Right lobe of liver (tissue), 4 donors: ENCODE measurements at regions not wholly inside any gene's neighbourhood (a gene's known extent, or its start where the extent isn't known, plus 50 kb on each side); places are given as distances from the start of the nearest gene placed in this dataset.

Experiments used
- POLR2A ChIP-seq: fragments of 450-650 bp; IDR thresholded peaks from one replicate; pipeline ENCODE4 v1.6.1; 2017; ENCODE audit warnings: antibody characterized with exemption, mild to moderate bottlenecking
- TF ChIP-seq, protein P1 (sequence below), 4 donors: fragments of 200-600 bp in 3 of 4; fragments of 450-650 bp in 1 of 4; IDR thresholded peaks; one replicate each; pipeline versions ENCODE4 v1.5.1 to v1.8.0; 2016 to 2022; ENCODE audit warnings: antibody characterized with exemption in 4 of 4, mild to moderate bottlenecking in 2 of 4
- donor health status: DM: no; HTN: no; CAD: no.
- donor health status: DM: no; HTN: no; CAD: no.
- donor health status: DM: no; HTN: yes; CAD: no.

DNA sequence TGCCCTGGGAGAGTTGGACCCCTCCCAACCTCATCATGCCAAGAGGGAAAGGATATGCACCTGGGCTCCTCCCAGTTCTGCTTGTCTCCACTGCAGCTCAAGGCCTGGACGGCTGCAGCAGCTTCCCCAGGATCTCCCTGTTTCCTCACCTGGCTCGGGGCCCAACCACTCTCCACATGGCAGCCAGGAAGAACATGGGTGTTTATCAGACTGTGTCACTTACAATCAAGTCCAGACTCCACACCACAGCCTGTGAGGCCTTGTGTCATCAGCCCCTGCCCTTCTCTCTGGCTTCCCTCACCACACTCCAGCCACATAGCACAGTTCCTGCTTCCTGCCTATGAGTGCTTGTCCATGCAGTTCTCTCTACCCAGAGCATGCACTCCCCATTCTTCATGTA lies 534.4 kb downstream of the EPHB1 start:
- no peak for TF ChIP-seq POLR2A
- TF ChIP-seq, protein P1, sequence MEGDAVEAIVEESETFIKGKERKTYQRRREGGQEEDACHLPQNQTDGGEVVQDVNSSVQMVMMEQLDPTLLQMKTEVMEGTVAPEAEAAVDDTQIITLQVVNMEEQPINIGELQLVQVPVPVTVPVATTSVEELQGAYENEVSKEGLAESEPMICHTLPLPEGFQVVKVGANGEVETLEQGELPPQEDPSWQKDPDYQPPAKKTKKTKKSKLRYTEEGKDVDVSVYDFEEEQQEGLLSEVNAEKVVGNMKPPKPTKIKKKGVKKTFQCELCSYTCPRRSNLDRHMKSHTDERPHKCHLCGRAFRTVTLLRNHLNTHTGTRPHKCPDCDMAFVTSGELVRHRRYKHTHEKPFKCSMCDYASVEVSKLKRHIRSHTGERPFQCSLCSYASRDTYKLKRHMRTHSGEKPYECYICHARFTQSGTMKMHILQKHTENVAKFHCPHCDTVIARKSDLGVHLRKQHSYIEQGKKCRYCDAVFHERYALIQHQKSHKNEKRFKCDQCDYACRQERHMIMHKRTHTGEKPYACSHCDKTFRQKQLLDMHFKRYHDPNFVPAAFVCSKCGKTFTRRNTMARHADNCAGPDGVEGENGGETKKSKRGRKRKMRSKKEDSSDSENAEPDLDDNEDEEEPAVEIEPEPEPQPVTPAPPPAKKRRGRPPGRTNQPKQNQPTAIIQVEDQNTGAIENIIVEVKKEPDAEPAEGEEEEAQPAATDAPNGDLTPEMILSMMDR (IDR thresholded peaks at IDR 0.05), result no peak
